Ovary (tissue), 3 donors: ENCODE measurements at regions not wholly inside any gene's neighbourhood (a gene's known extent, or its start where the extent isn't known, plus 50 kb on each side); places are given as distances from the start of the nearest gene placed in this dataset.

ENCODE experiments used
- POLR2A ChIP-seq: fragments of 450-650 bp; IDR thresholded peaks from one replicate; pipeline ENCODE4 v1.6.1; 2017; ENCODE audit warnings: antibody characterized with exemption, mild to moderate bottlenecking, moderate library complexity
- TF ChIP-seq, protein P1 (sequence below), 3 donors: fragments of 450-650 bp in 2 of 3; fragments of 200-600 bp in 1 of 3; IDR thresholded peaks; one replicate each; pipeline versions ENCODE4 v1.5.1 to v1.8.0; 2016 to 2022; ENCODE audit warnings: antibody characterized with exemption in 3 of 3, mild to moderate bottlenecking in 1 of 3
- donor health status: DM: no; HTN: no; CAD: no.

DNA sequence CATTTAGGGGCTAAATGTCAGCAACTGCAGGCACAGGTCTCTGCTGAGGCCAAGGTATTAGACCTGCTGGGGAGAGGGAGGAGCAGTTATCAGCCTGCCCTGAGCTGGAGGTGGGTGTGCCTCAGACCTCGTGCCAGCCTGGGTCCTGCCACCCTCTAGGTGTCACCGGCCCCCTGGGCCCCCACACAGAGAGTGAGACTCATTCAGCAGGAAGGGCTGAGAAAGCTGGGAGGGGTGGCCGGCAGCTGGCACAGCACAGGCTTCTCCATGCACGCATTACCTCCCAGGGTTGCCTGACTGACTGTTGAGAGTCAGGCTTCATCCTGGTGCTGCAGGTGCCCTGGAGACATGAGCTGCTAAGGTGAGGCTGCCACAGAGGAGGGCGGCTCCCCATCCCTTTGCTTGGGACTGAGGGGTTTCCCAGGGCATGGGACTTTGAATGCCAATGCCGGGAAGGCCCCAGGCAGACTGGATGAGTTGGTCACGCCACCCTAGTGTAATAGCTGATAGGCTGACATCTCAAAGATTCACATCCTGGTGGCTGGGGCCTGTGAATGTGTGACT is 75.3 kb upstream of the C14orf180 start:
- TF ChIP-seq, protein P1, sequence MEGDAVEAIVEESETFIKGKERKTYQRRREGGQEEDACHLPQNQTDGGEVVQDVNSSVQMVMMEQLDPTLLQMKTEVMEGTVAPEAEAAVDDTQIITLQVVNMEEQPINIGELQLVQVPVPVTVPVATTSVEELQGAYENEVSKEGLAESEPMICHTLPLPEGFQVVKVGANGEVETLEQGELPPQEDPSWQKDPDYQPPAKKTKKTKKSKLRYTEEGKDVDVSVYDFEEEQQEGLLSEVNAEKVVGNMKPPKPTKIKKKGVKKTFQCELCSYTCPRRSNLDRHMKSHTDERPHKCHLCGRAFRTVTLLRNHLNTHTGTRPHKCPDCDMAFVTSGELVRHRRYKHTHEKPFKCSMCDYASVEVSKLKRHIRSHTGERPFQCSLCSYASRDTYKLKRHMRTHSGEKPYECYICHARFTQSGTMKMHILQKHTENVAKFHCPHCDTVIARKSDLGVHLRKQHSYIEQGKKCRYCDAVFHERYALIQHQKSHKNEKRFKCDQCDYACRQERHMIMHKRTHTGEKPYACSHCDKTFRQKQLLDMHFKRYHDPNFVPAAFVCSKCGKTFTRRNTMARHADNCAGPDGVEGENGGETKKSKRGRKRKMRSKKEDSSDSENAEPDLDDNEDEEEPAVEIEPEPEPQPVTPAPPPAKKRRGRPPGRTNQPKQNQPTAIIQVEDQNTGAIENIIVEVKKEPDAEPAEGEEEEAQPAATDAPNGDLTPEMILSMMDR (IDR thresholded peaks at IDR 0.05) = no peak
- TF ChIP-seq POLR2A = no peak
